OCI-LY3 (cell line): ENCODE measurements at regions not wholly inside any gene's neighbourhood (a gene's known extent, or its start where the extent isn't known, plus 50 kb on each side); places are given as distances from the start of the nearest gene placed in this dataset.

ENCODE experiments used
- H2AFZ ChIP-seq: fragments of 200-600, 300-600 bp; shearing (Covaris generic); 2 replicates; pipeline ENCODE4 v1.6.0; 2014; ENCODE audit warnings: antibody characterized with exemption, low read depth, low read length
- H3K27ac ChIP-seq: fragments of 200-600, 300-600 bp; sonication (generic); 2 replicates; pipeline ENCODE4 v1.5.1; 2014; ENCODE audit warnings: mild to moderate bottlenecking, low read length, moderate library complexity, mixed read lengths
- H3K27me3 ChIP-seq: fragments of 200-600, 300-600 bp; sonication (generic); 2 replicates; pipeline ENCODE4 v1.6.1; 2014; ENCODE audit warnings: low read depth, low read length, mixed read lengths
- H3K36me3 ChIP-seq: fragments of 200-600, 300-600 bp; sonication (generic); replicated peaks from 2 replicates; pipeline ENCODE3; 2014; ENCODE audit warnings: low read depth, low read length, mixed read lengths
- H3K4me1 ChIP-seq: fragments of 300-600, 200-600 bp; sonication (generic); 2 replicates; pipeline ENCODE4 v1.6.1; 2014; ENCODE audit warnings: low read length, mixed read lengths
- H3K4me2 ChIP-seq: fragments of 200-600, 300-600 bp; sonication (generic); 2 replicates; pipeline ENCODE4 v1.6.1; 2014; ENCODE audit warnings: low read length, mixed read lengths
- H3K4me3 ChIP-seq: fragments of 300-600, 200-600 bp; sonication (generic); 2 replicates; pipeline ENCODE4 v1.5.1; 2014; ENCODE audit warnings: antibody characterized with exemption, mild to moderate bottlenecking, low read length, moderate library complexity
- H3K79me2 ChIP-seq: fragments of 300-600, 200-600 bp; shearing (Covaris generic); 2 replicates; pipeline ENCODE4 v1.6.1; 2014; ENCODE audit warnings: mild to moderate bottlenecking, low read length, mixed read lengths
- H3K9ac ChIP-seq: fragments of 300-600, 200-600 bp; shearing (Covaris generic); 2 replicates; pipeline ENCODE4 v1.6.0; 2014; ENCODE audit warnings: mild to moderate bottlenecking, low read length, moderate library complexity
- H3K9me3 ChIP-seq: fragments of 200-600, 300-600 bp; shearing (Covaris generic); 2 replicates; pipeline ENCODE4 v1.6.1; 2014; ENCODE audit warnings: low read length, mixed read lengths; ENCODE audit not compliant: insufficient read depth
- H4K20me1 ChIP-seq: fragments of 200-600, 300-600 bp; sonication (generic); 2 replicates; pipeline ENCODE4 v1.6.1; 2016; ENCODE audit warnings: low read length, mixed read lengths; ENCODE audit not compliant: insufficient read depth
- EZH2phosphoT487 ChIP-seq: fragments of 200-600 bp; shearing (Covaris generic); IDR thresholded peaks from 2 replicates; pipeline ENCODE4 v1.6.1; 2018; ENCODE audit warnings: antibody characterized with exemption, mixed run types, low read depth
- TF ChIP-seq, protein P1 (sequence below): fragments of 200-600, 300-600 bp; sonication (generic); IDR thresholded peaks from 2 replicates; pipeline ENCODE4 v1.5.1; 2014; ENCODE audit warnings: antibody characterized with exemption, low read length, low read depth

- H3K27me3 ChIP-seq: no peaks in the 10 kb centered on the region
- H2AFZ ChIP-seq: no peak overlapping the region
- no peaks in the 10 kb centered on the region for H3K9me3 ChIP-seq
- no peaks in the 10 kb centered on the region for H3K4me1 ChIP-seq
- TF ChIP-seq, protein P1, sequence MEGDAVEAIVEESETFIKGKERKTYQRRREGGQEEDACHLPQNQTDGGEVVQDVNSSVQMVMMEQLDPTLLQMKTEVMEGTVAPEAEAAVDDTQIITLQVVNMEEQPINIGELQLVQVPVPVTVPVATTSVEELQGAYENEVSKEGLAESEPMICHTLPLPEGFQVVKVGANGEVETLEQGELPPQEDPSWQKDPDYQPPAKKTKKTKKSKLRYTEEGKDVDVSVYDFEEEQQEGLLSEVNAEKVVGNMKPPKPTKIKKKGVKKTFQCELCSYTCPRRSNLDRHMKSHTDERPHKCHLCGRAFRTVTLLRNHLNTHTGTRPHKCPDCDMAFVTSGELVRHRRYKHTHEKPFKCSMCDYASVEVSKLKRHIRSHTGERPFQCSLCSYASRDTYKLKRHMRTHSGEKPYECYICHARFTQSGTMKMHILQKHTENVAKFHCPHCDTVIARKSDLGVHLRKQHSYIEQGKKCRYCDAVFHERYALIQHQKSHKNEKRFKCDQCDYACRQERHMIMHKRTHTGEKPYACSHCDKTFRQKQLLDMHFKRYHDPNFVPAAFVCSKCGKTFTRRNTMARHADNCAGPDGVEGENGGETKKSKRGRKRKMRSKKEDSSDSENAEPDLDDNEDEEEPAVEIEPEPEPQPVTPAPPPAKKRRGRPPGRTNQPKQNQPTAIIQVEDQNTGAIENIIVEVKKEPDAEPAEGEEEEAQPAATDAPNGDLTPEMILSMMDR: no peak
- no peak for TF ChIP-seq EZH2phosphoT487
- H3K36me3 ChIP-seq: no peaks in the 10 kb centered on the region
- no peaks in the 10 kb centered on the region for H3K79me2 ChIP-seq
- no peak overlapping the region for H3K9ac ChIP-seq
- H3K27ac ChIP-seq: no peak overlapping the region
- no peaks in the 10 kb centered on the region for H4K20me1 ChIP-seq
- H3K4me3 ChIP-seq: no peak overlapping the region
- H3K4me2 ChIP-seq: no peak overlapping the region
These were observed 135.6 kb upstream of the KCNJ15 start for GRCh38 chr21:38120984-38121855.

GRCh38 chr21:38121888-38122720 is 134.7 kb upstream of the KCNJ15 start:
- Histone ChIP-seq H3K4me3 (no peak overlapping the region), H3K79me2 (no peaks in the 10 kb centered on the region), H3K27ac (no peak overlapping the region), H3K4me1 (no peaks in the 10 kb centered on the region), H3K9ac (no peak overlapping the region), H3K36me3 (no peaks in the 10 kb centered on the region), H3K27me3 (no peaks in the 10 kb centered on the region), H3K4me2 (no peak overlapping the region), H3K9me3 (no peaks in the 10 kb centered on the region), H4K20me1 (no peaks in the 10 kb centered on the region), H2AFZ (no peak overlapping the region)
- TF ChIP-seq, protein P1: no peak
- no peak for TF ChIP-seq EZH2phosphoT487

- Histone ChIP-seq H3K27ac (no peak overlapping the region), H3K4me1 (no peaks in the 10 kb centered on the region), H2AFZ (no peak overlapping the region), H3K9ac (no peak overlapping the region), H3K4me3 (no peak overlapping the region), H3K9me3 (no peaks in the 10 kb centered on the region), H4K20me1 (no peaks in the 10 kb centered on the region), H3K27me3 (no peaks in the 10 kb centered on the region), H3K4me2 (no peak overlapping the region), H3K36me3 (no peaks in the 10 kb centered on the region), H3K79me2 (no peaks in the 10 kb centered on the region)
- TF ChIP-seq, protein P1: no peak
- no peak for TF ChIP-seq EZH2phosphoT487
These were observed 133.2 kb upstream of the KCNJ15 start for GRCh38 chr21:38123626-38124025.
